SKM-1 (cell line): ENCODE measurements at regions not wholly inside any gene's neighbourhood (a gene's known extent, or its start where the extent isn't known, plus 50 kb on each side); places are given as distances from the start of the nearest gene placed in this dataset.
"Not testable (repeated sequence)": the region's sequence is repeated elsewhere in the genome, so short reads cannot be mapped to it uniquely, and the experiment has no call there.

ENCODE experiments used
- DNase-seq: peaks from one replicate; lab custom pipeline; 2025; ENCODE audit not compliant: unreplicated experiment; lab: John Stamatoyannopoulos, UW

GRCh38 chrX:80929251-80929650 lies 119.6 kb upstream of the BRWD3 start:
- no peak for DNase-seq

GRCh38 chrX:80917919-80918318 lies 108.2 kb upstream of the BRWD3 start:
- DNase-seq: no peak

- DNase-seq: not testable (repeated sequence)
Observed at GRCh38 chrX:80912351-80912750, 102.7 kb upstream of the BRWD3 start.

- no peak for DNase-seq
Observed at GRCh38 chrX:80879916-80880315, 70.2 kb upstream of the BRWD3 start.

GRCh38 chrX:80879143-80879542 lies 69.5 kb upstream of the BRWD3 start:
- no peak for DNase-seq

- DNase-seq: peak; percentile 0
Observed at GRCh38 chrX:80876877-80877276, 67.2 kb upstream of the BRWD3 start.
